HG03439 (cell line): ENCODE measurements at regions not wholly inside any gene's neighbourhood (a gene's known extent, or its start where the extent isn't known, plus 50 kb on each side); places are given as distances from the start of the nearest gene placed in this dataset.
"Not testable (repeated sequence)": the region's sequence is repeated elsewhere in the genome, so short reads cannot be mapped to it uniquely, and the experiment has no call there.

ENCODE experiments used
- ATAC-seq: cut with Tn5 transposase; IDR thresholded peaks from one replicate; pipeline ENCODE4 v1.9.1; 2021; ENCODE audit warnings: mild to moderate bottlenecking, moderate library complexity; ENCODE audit not compliant: unreplicated experiment

DNA sequence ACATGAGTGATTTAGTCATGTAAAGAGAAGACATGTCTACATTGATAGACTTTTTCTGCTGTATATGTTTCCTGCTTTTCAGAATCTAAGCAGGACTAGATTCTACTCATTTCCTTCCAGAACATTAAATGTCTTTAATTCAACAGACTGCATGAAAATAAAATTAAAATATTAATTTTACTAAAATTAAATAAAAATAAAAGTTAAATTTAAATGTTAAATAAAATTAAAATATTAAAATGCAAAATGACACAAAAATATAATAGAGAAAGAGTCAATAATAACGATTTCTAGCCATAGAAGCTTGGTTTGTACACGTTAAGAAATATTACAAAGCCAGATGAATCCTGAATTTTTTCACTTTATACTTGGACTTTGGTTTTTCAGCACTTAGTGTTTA is 552.8 kb upstream of the NR5A2 start:
- no peak for ATAC-seq

DNA sequence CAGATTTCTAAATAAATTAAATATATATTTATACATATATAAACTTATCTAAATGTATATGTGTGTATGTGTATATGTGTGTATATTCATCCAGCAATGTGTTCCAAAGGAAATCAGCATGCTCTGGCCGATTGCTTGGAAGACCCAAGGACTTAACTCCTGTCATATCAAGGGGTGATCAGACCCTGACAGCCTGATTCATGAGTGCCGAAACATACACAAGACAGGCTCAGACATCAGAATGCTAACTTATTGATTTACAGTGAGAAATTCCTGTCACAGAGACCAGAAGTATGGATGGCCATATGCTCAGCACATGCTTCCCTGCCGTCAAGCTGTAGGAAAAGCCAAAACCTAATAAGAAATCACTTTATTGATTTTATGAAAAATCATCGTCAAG is 545.1 kb upstream of the NR5A2 start:
- ATAC-seq, result no peak

GRCh38 chr1:199489594-199489993 is 537.9 kb upstream of the NR5A2 start:
- no peak for ATAC-seq

DNA sequence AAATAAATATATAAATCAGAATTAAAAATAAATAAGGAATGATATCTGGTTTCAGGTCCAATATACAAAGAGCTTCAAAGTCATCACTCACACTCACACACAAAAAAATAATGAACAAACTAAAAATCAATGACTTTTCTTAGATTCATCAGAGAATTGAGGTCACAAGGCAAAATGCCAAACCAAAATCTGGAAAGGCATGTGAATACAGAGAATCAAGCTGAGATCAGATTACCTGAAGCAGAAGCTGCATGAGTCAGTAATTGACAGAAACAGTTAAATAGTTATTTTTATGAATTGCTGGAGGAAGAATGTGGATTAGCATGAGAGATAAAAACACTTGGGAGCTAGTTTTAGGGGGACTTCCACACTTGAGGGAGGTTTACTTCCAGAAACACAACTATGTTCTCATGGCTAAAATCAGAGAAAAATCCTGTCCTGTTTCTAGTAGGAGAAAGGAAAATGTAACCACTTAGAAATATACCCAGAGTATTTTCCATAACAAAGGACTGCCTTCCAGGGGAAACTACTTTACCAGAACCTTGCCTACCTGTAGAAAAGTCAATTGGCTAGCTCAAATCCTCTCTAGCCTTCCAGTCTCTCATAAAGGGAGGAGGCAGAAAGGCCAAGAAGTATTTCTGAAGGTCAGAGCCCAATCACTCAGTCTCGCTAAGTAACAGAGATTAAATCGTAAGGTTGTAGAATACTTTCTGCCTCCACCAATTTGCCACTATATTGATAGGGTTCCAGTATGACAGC is 536.6 kb upstream of the NR5A2 start:
- no peak for ATAC-seq

DNA sequence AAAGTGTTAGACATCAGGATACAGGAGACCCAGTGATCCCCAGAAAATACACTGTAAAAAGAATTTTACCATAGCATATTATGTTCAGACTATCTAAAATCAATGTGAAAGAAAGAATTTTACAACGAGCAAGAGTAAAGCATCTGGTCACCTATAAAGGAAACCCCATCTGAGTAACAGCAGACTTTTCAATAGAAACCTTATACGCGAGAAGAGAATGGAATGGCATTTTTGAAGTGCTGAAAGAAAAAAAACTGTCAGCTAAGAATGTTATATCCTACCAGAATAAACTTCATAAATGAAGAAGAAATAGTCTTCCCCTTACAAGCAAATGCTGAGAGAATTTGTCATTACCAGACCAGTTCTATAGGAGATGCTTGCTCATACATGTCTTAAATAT is 532.1 kb upstream of the NR5A2 start:
- no peak for ATAC-seq

- not testable (repeated sequence) for ATAC-seq
Observed at GRCh38 chr1:199498802-199499201, 528.7 kb upstream of the NR5A2 start.

- ATAC-seq, result no peak
Observed at GRCh38 chr1:199508072-199508471, 519.4 kb upstream of the NR5A2 start.

DNA sequence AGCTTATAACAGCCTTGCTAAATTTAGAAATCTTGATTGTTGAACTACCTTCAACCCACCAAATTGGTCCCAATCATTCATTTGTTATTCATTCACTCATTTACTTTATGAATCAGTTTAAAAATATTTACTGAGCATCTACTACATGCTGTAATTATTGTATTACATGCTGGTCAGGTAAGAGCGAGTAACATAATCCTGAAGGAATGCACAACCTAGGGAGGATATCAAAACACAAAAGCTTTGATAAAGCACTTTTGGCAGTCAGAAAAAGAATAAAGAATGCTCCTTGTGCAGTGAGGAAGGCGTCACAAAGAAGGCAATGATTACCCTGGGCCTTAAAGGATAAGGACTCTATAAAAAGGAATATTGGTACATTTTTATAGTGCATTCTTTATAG is 518.9 kb upstream of the NR5A2 start:
- no peak for ATAC-seq

- no peak for ATAC-seq
Observed at GRCh38 chr1:199509456-199509855, 518.1 kb upstream of the NR5A2 start.

- ATAC-seq, result peak; percentile 67
Observed at GRCh38 chr1:199510314-199510713, 517.2 kb upstream of the NR5A2 start.

DNA sequence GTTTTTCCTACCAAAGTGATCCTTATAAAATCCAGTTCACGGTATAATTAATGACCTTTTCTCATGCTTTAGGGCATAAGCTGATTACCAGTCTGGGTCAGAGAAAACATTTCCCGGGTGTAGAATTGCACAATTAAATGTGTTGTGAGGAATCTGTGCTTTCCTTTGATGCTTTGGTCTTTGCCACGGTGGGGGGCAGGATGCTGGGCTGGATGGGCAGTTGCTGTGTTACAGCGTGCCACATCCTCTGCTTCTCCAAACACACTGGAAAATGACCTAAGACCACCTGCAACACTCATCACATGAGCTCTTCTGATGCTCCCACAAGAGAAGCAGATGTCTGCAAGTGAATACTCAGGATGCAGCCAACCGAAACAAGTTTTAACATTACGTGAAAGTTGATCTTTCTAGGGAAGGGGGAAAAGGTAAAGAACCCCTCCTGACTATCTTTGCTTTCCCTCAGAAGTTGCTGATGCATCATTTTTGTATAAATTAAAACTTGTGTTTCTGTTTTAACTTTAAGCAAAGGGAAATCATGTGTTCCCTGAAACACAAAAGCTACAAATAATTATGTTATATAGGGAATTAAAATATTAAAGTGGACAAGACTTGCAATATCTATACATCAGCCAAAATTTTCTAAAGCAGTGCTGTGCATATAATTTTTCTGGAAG is 515.3 kb upstream of the NR5A2 start:
- no peak for ATAC-seq

DNA sequence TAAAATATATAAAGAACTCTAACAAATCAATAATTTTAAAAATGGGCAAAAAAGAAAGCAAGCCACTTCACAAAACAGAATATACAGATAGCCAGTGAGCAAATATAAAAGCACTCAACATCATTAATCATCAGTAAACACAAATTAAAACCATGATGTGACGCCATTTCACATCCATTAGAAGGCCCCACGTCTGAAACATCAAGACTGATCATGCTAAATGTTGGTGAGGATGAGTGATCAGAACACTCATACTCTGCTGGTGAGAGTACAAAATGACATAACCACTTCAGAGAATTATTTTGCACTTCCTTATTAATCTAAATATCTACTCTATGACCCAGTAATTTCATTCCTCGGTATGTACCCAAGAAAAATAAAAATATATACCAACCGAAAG is 512.2 kb upstream of the NR5A2 start:
- no peak for ATAC-seq

- ATAC-seq, result no peak
Observed at GRCh38 chr1:199522338-199522737, 505.2 kb upstream of the NR5A2 start.

DNA sequence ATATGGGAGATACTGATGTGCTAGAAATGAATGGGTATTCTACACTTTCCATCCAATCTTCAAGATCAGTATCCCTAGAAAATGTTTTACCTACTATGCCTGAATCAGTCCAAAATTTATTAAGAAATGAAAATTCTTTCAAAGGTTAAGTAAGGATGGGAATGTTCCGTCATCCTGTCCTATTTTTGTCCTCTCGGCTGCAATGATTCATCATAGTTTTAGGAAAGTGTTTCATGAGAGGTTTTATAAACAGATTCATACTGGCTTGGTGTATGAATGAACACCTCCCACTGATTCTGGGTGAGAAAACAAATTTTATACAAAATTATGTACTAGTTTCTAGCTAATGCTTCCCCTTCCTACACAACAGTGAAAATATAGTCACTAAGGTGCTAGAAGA is 504.6 kb upstream of the NR5A2 start:
- no peak for ATAC-seq

- ATAC-seq, result no peak
Observed at GRCh38 chr1:199529324-199529723, 498.2 kb upstream of the NR5A2 start.

- ATAC-seq, result not testable (repeated sequence)
Observed at GRCh38 chr1:199533361-199533760, 494.1 kb upstream of the NR5A2 start.

DNA sequence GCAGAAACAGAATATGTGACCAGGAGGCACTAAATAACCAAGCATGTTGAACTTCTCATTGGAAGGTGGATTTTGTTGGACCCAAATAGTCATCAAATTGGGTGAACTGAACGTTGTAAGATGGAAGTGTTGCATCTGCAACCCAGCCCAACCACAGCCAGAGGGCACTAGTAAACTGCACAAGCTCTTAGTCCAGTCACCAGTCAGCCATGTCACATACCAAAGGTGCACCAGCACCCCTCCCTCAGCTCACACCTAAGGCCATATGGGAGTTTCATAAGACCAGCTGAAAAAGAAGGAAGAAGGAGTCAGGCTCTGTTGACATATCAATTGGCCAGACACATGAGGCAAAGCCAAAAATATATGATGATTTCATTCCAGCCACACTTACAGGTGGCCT is 481.7 kb upstream of the NR5A2 start:
- ATAC-seq, result no peak

- ATAC-seq, result no peak
Observed at GRCh38 chr1:199546323-199546722, 481.2 kb upstream of the NR5A2 start.

DNA sequence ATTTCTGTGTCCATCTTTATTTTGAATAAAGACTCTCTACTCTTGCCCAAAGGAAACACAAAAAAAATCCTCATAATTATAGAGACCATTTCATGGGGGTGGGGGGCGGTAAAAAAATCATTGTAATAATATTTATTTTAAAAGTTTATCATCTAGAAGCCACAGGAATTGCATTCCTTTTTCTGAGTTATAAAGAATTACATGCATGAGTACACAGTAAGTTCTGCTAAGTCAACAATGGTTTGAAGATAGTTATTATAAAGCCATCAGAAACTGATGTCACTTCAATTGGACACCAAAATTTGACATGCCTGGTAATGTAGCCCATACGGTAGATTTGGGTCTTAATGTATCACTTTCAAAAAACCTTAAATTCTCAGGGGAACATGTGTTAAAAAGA is 478.1 kb upstream of the NR5A2 start:
- no peak for ATAC-seq

GRCh38 chr1:199550199-199551065 is 477.1 kb upstream of the NR5A2 start:
- ATAC-seq, result no peak

DNA sequence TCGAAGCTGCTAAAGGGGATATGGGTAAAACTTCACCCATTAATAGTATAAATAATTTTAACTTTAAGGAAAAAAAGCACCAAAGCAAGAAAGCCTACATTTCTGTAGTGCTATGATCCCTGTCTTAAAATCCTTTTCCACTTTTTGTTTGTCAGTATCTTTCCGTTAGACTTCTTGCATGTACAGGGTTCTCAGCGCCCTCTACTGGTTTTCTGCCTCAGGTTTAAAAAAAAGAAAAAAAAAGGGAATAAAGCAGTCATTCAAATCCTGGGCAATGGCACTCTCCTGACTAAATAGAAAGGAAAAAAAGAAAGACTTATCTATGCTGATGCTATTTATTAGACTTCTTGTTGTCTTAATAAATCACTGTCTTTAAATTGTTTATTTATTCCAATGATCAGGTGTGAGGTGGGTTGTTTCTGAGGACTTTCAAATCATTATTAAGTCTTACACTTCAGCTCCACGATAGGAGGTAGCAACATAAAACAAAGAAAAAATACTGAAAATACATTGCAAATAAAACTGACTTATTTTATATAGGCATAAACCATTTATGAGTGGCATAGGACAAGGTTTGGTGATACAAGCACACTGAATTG is 475.4 kb upstream of the NR5A2 start:
- no peak for ATAC-seq
